ENCODE measurements at regions not wholly inside any gene's neighbourhood (a gene's known extent, or its start where the extent isn't known, plus 50 kb on each side); places are given as distances from the start of the nearest gene placed in this dataset.

- DNase-seq (ENCODE audit: low spot score) = no peak
These were observed 619.6 kb upstream of the AUTS2 start for GRCh38 chr7:68978710-68979109.

GRCh38 chr7:68980011-68980410 lies 618.3 kb upstream of the AUTS2 start:
- DNase-seq (ENCODE audit: low spot score) = peak; percentile 64

GRCh38 chr7:68980432-68980831 lies 617.8 kb upstream of the AUTS2 start:
- DNase-seq (ENCODE audit: low spot score) = peak; percentile 98

GRCh38 chr7:68984306-68984705 lies 614.0 kb upstream of the AUTS2 start:
- no peak for DNase-seq (ENCODE audit: low spot score)

- no peak for DNase-seq (ENCODE audit: low spot score)
These were observed 603.4 kb upstream of the AUTS2 start for GRCh38 chr7:68994841-68995240.

- no peak for DNase-seq (ENCODE audit: low spot score)
These were observed 600.1 kb upstream of the AUTS2 start for GRCh38 chr7:68998136-68998535.

GRCh38 chr7:69002416-69002815 lies 595.9 kb upstream of the AUTS2 start:
- peak; percentile 94 for DNase-seq (ENCODE audit: low spot score)

- no peak for DNase-seq (ENCODE audit: low spot score)
These were observed 586.1 kb upstream of the AUTS2 start for GRCh38 chr7:69012149-69012548.

- DNase-seq (ENCODE audit: low spot score) = no peak
These were observed 581.1 kb upstream of the AUTS2 start for GRCh38 chr7:69017208-69017607.

GRCh38 chr7:69018200-69018599 lies 580.1 kb upstream of the AUTS2 start:
- DNase-seq (ENCODE audit: low spot score) = no peak

- no peak for DNase-seq (ENCODE audit: low spot score)
These were observed 578.8 kb upstream of the AUTS2 start for GRCh38 chr7:69019437-69019836.

- no peak for DNase-seq (ENCODE audit: low spot score)
These were observed 577.7 kb upstream of the AUTS2 start for GRCh38 chr7:69020536-69020935.

GRCh38 chr7:69025249-69025648 lies 573.0 kb upstream of the AUTS2 start:
- no peak for DNase-seq (ENCODE audit: low spot score)

GRCh38 chr7:69032848-69033247 lies 565.4 kb upstream of the AUTS2 start:
- no peak for DNase-seq (ENCODE audit: low spot score)

GRCh38 chr7:69035826-69036225 lies 562.4 kb upstream of the AUTS2 start:
- DNase-seq (ENCODE audit: low spot score) = no peak

GRCh38 chr7:69036301-69036700 lies 562.0 kb upstream of the AUTS2 start:
- no peak for DNase-seq (ENCODE audit: low spot score)

GRCh38 chr7:69038915-69039314 lies 559.4 kb upstream of the AUTS2 start:
- no peak for DNase-seq (ENCODE audit: low spot score)

- DNase-seq (ENCODE audit: low spot score) = no peak
These were observed 556.1 kb upstream of the AUTS2 start for GRCh38 chr7:69042138-69042537.

GRCh38 chr7:69047151-69047754 lies 551.0 kb upstream of the AUTS2 start:
- no peak for DNase-seq (ENCODE audit: low spot score)

GRCh38 chr7:69049326-69049725 lies 548.9 kb upstream of the AUTS2 start:
- peak; percentile 36 for DNase-seq (ENCODE audit: low spot score)

- no peak for DNase-seq (ENCODE audit: low spot score)
These were observed 545.8 kb upstream of the AUTS2 start for GRCh38 chr7:69052447-69052846.

- no peak for DNase-seq (ENCODE audit: low spot score)
These were observed 537.8 kb upstream of the AUTS2 start for GRCh38 chr7:69060516-69060915.

- no peak for DNase-seq (ENCODE audit: low spot score)
These were observed 536.1 kb upstream of the AUTS2 start for GRCh38 chr7:69062020-69062765.

- peak; percentile 35 for DNase-seq (ENCODE audit: low spot score)
These were observed 530.9 kb upstream of the AUTS2 start for GRCh38 chr7:69067397-69067796.

All from A172 (cell line).